ENCODE measurements at regions not wholly inside any gene's neighbourhood (a gene's known extent, or its start where the extent isn't known, plus 50 kb on each side); places are given as distances from the start of the nearest gene placed in this dataset.

GRCh38 chr6:27767851-27768250, 144.3 kb downstream of the OR2B2 start:
- peak; percentile 46; the same call in 1 of the 2 replicates for TF ChIP-seq POLR2AphosphoS5 (IDR thresholded peaks at IDR 0.05; ENCODE audit: low read depth)
- TF ChIP-seq, protein P1, sequence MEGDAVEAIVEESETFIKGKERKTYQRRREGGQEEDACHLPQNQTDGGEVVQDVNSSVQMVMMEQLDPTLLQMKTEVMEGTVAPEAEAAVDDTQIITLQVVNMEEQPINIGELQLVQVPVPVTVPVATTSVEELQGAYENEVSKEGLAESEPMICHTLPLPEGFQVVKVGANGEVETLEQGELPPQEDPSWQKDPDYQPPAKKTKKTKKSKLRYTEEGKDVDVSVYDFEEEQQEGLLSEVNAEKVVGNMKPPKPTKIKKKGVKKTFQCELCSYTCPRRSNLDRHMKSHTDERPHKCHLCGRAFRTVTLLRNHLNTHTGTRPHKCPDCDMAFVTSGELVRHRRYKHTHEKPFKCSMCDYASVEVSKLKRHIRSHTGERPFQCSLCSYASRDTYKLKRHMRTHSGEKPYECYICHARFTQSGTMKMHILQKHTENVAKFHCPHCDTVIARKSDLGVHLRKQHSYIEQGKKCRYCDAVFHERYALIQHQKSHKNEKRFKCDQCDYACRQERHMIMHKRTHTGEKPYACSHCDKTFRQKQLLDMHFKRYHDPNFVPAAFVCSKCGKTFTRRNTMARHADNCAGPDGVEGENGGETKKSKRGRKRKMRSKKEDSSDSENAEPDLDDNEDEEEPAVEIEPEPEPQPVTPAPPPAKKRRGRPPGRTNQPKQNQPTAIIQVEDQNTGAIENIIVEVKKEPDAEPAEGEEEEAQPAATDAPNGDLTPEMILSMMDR (conservative IDR thresholded peaks at IDR 0.05; ENCODE audit: low read depth in 2 of 2): no peak
- no peak for TF ChIP-seq ETS1 (IDR thresholded peaks at IDR 0.05)
- TF ChIP-seq CREB1 (CRISPR knock-in tag; IDR thresholded peaks at IDR 0.05; ENCODE audit: low read depth): no peak
- no peak for TF ChIP-seq EZH2phosphoT487 (IDR thresholded peaks at IDR 0.05; ENCODE audit: unreplicated experiment)
- no peak for TF ChIP-seq JUNB (IDR thresholded peaks at IDR 0.05; ENCODE audit: unreplicated experiment)
- TF ChIP-seq EZH2 (IDR thresholded peaks at IDR 0.05; ENCODE audit: low read depth, unreplicated experiment): no peak
- TF ChIP-seq STAT1 (IDR thresholded peaks at IDR 0.05; ENCODE audit: unreplicated experiment): no peak
